Astrocyte of the spinal cord (primary cell): ENCODE measurements at regions not wholly inside any gene's neighbourhood (a gene's known extent, or its start where the extent isn't known, plus 50 kb on each side); places are given as distances from the start of the nearest gene placed in this dataset.

ENCODE experiments used
- DNase-seq: peaks from one replicate; pipeline ENCODE4 v3.0.0; 2011; ENCODE audit warnings: low read depth, low spot score
- H3K4me3 ChIP-seq: 2 replicates; pipeline ENCODE4 v1.5.1; 2011; ENCODE audit warnings: low read depth, mild to moderate bottlenecking, low read length, moderate library complexity
- CTCF ChIP-seq: IDR thresholded peaks from 2 replicates; pipeline ENCODE4 v1.5.1; 2012; ENCODE audit warnings: low read depth, mild to moderate bottlenecking, low read length, inconsistent platforms
- in situ Hi-C: cut with HindIII; loops from 2 replicates; pipeline ENCODE4 v1.10.0; 2017; ENCODE audit warnings: low sequenced_read_pairs

GRCh38 chr16:85971902-85972638 is 73.1 kb downstream of the IRF8 start:
- H3K4me3 ChIP-seq: no peak overlapping the region
- no peak for TF ChIP-seq CTCF
- in situ Hi-C loops: no loop called here
- DNase-seq: no peak

GRCh38 chr16:85974428-85975375 is 75.7 kb downstream of the IRF8 start:
- no peak for TF ChIP-seq CTCF
- in situ Hi-C loops: no loop called here
- no peak overlapping the region for H3K4me3 ChIP-seq
- DNase-seq: no peak

GRCh38 chr16:85975451-85975981 is 76.6 kb downstream of the IRF8 start:
- H3K4me3 ChIP-seq: no peak overlapping the region
- in situ Hi-C loops: no loop called here
- DNase-seq: no peak
- no peak for TF ChIP-seq CTCF

GRCh38 chr16:85978291-85978775 is 79.4 kb downstream of the IRF8 start:
- no peak for DNase-seq
- TF ChIP-seq CTCF: no peak
- H3K4me3 ChIP-seq: no peak overlapping the region
- in situ Hi-C loops: no loop called here

- no peak for DNase-seq
- TF ChIP-seq CTCF: no peak
- in situ Hi-C loops: no loop called here
- no peak overlapping the region for H3K4me3 ChIP-seq
Measured at GRCh38 chr16:85978976-85979375, 80.0 kb downstream of the IRF8 start.

- no peak for TF ChIP-seq CTCF
- no peak for DNase-seq
- no peak overlapping the region for H3K4me3 ChIP-seq
- in situ Hi-C loops: no loop called here
Measured at GRCh38 chr16:85979605-85980004, 80.6 kb downstream of the IRF8 start.
